Brain microvascular endothelial cell (primary cell): ENCODE measurements at regions not wholly inside any gene's neighbourhood (a gene's known extent, or its start where the extent isn't known, plus 50 kb on each side); places are given as distances from the start of the nearest gene placed in this dataset.

Experiments
- DNase-seq: peaks from one replicate; pipeline ENCODE4 v3.0.0-alpha.2; 2020
- H3K27ac ChIP-seq: fragments of 250-450 bp; sonication (Bioruptor Pico); 2 replicates; pipeline ENCODE4 v1.5.1; 2020; ENCODE audit warnings: mild to moderate bottlenecking, moderate library complexity
- H3K27me3 ChIP-seq: fragments of 250-450 bp; sonication (Bioruptor Pico); replicated peaks from 2 replicates; pipeline ENCODE4 v1.5.1; 2020; ENCODE audit warnings: mild to moderate bottlenecking
- H3K36me3 ChIP-seq: fragments of 250-450 bp; sonication (Bioruptor Pico); replicated peaks from 2 replicates; pipeline ENCODE4 v1.5.1; 2020; ENCODE audit warnings: mild to moderate bottlenecking
- H3K4me3 ChIP-seq: 2 replicates; pipeline ENCODE4 v1.5.1; 2011; ENCODE audit warnings: low read depth, mild to moderate bottlenecking, control low read depth, low read length, moderate library complexity
- CTCF ChIP-seq: IDR thresholded peaks from 2 replicates; pipeline ENCODE4 v1.5.1; 2011; ENCODE audit warnings: low read depth, mild to moderate bottlenecking, moderate library complexity, low read length, control low read depth, inconsistent platforms; ENCODE audit errors: missing control alignments
- in situ Hi-C: cut with HindIII; loops from 2 replicates; pipeline ENCODE4 v1.10.0; 2017; ENCODE audit warnings: low sequenced_read_pairs, low pct_ligation_motif_present

DNA sequence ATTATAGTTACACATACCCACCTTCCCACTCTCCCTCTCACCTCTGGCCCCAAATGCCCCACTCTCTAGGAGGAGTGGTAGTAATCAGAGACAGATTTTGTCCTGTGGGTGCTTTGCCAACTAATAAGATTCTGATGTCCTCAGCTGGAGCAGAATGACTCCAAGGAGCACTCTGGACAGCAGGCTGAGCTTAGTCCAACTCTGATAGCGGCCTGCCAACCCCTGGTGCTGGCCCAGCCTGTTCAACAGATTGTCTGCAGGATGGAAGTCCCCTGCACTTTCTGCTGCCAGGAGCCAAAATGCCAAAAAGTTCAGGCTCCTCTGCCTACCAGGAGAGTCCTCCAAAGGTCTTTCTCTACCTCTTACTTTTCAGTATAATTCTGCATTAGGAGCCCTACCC lies 160.5 kb upstream of the UMPS start:
- in situ Hi-C loops, result loop anchor here (25.0 kb wide), 1 partner anchor 118 kb away; no protein-coding TSS in a partner anchor
- H3K27ac ChIP-seq, result no peak overlapping the region

GRCh38 chr3:124570232-124570631 lies 160.0 kb upstream of the UMPS start:
- Histone ChIP-seq H3K4me3 (no peak overlapping the region), H3K27me3 (peaks cover 3% of the 10 kb centered on the region), H3K27ac (no peak overlapping the region), H3K36me3 (no peaks in the 10 kb centered on the region)
- no peak for DNase-seq
- in situ Hi-C loops, result loop anchor here (25.0 kb wide), 1 partner anchor 117 kb away; no protein-coding TSS in a partner anchor
- TF ChIP-seq CTCF, result no peak

More for the DNA sequence above, 160.5 kb upstream of the UMPS start:
- TF ChIP-seq CTCF, result no peak
- Histone ChIP-seq H3K36me3 (no peaks in the 10 kb centered on the region), H3K4me3 (no peak overlapping the region), H3K27me3 (peaks cover 3% of the 10 kb centered on the region)
- DNase-seq, result no peak

GRCh38 chr3:124572851-124573405 lies 157.3 kb upstream of the UMPS start:
- no peak overlapping the region for H3K27ac ChIP-seq
- no peak for DNase-seq
- TF ChIP-seq CTCF, result no peak
- no peaks in the 10 kb centered on the region for H3K27me3 ChIP-seq
- H3K36me3 ChIP-seq, result no peaks in the 10 kb centered on the region
- H3K4me3 ChIP-seq, result no peak overlapping the region
- in situ Hi-C loops, result loop anchor here (25.0 kb wide), 1 partner anchor 114 kb away; no protein-coding TSS in a partner anchor

DNA sequence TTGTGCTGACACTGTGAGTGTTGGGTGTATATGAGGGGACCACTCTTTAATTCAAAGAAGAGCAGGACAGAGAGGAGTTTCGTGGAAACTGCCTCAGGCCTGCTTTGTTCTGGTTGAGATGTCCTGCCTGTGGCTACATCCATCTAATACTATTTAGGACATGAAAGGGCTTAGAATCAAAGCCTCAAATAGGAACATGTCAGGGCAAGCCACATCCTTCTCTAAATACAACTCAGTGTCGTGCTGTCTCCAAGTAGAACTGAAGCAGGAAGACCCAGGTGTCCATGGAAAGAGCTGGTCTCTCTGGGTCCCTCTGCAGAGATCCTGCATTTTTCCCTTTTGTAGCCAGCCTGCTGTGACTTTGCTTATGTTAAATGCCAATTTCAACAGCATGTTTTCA lies 156.2 kb upstream of the UMPS start:
- H3K27ac ChIP-seq, result no peak overlapping the region
- H3K36me3 ChIP-seq, result no peaks in the 10 kb centered on the region
- H3K27me3 ChIP-seq, result no peaks in the 10 kb centered on the region
- no peak overlapping the region for H3K4me3 ChIP-seq
- DNase-seq, result no peak
- no peak for TF ChIP-seq CTCF
- in situ Hi-C loops, result loop anchor here (25.0 kb wide), 1 partner anchor 113 kb away; no protein-coding TSS in a partner anchor

GRCh38 chr3:124576565-124577493 lies 153.4 kb upstream of the UMPS start:
- DNase-seq, result no peak
- TF ChIP-seq CTCF, result no peak
- no peak overlapping the region for H3K4me3 ChIP-seq

More at GRCh38 chr3:124576565-124577493, 153.4 kb upstream of the UMPS start:
- in situ Hi-C loops, result no loop called here
- Histone ChIP-seq H3K27ac (no peak overlapping the region), H3K36me3 (no peaks in the 10 kb centered on the region), H3K27me3 (no peaks in the 10 kb centered on the region)
